B cell (primary cell): ENCODE measurements at regions not wholly inside any gene's neighbourhood (a gene's known extent, or its start where the extent isn't known, plus 50 kb on each side); places are given as distances from the start of the nearest gene placed in this dataset.

Experiments
- CTCF ChIP-seq: fragments of 200-600 bp; IDR thresholded peaks from one replicate; pipeline ENCODE4 v1.8.0; 2022; ENCODE audit warnings: antibody characterized with exemption, mild to moderate bottlenecking
- EZH2 ChIP-seq: IDR thresholded peaks from 2 replicates; pipeline ENCODE4 v1.6.1; 2012; ENCODE audit warnings: borderline replicate concordance, low read depth, mild to moderate bottlenecking, moderate library complexity, low read length; ENCODE audit not compliant: insufficient read depth, poor library complexity, severe bottlenecking

- TF ChIP-seq CTCF = no peak
- TF ChIP-seq EZH2 = no peak
Measured at GRCh38 chr4:145320294-145320693, 139.9 kb upstream of the OTUD4 start.
